NCI-H187 (cell line): ENCODE measurements at regions not wholly inside any gene's neighbourhood (a gene's known extent, or its start where the extent isn't known, plus 50 kb on each side); places are given as distances from the start of the nearest gene placed in this dataset.
A peak's percentile ranks its signal among the peaks of the same experiment; 100 is the strongest.

Source experiments
- DNase-seq, 2 experiments: peaks; one replicate each; lab custom pipeline; 2025; lab: John Stamatoyannopoulos, UW

DNA sequence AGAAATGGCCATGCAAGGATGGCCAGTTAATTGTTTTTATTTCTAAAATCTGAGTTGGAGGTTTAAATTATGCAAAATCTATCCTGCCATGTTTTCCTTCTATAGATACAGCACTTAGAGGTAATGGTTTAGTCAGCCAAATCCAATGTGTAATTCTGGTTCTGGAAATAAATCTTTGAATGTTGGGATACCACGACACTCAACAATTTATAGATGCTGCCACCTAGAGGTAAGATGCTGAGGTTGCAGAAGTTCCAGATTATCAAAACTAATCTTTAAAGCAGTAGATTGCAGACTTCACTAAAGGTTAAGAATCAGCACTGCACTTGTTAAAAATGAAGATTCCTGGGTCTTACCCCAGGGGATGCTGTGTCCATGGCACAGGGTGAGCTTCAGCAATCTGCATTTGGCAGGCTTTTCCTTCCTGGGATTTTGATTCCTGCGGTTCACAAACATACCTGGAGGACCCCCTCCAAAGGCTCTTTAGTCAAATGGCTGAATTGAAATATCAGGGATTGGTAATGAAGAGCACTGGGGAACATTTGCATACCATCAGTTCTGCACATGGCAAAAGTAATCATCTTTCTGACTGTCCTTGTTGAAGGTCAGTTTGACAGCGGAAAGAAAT, 53.4 kb upstream of the ANO4 start:
- peak in 1 of 2 experiments; percentile 18 for DNase-seq

DNA sequence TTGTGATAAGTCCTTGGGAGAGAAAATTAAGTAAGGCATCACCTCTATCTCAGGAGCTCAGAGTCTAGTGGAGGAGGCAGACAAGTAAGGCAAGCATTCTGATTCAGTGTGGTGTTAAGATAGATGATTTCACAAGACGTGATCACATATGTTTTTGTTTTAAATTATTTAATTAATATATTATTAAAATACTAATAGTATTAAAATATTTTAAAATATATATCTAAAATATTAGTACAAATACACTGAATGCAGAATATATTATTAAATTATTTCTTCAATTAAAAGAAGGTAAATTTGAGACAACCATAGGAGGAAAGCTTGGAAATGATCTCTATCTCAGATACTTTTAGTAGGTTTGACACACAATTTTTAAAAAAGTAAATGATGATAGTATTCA, 51.5 kb upstream of the ANO4 start:
- no peak for DNase-seq
